Loucy (cell line): ENCODE measurements at regions not wholly inside any gene's neighbourhood (a gene's known extent, or its start where the extent isn't known, plus 50 kb on each side); places are given as distances from the start of the nearest gene placed in this dataset.

ENCODE experiments used
- H2AFZ ChIP-seq: fragments of 200-600 bp; sonication (generic); 2 replicates; pipeline ENCODE4 v1.6.0; 2016; ENCODE audit warnings: antibody characterized with exemption, mild to moderate bottlenecking, low read length, moderate library complexity
- H3F3A ChIP-seq: fragments of 200-600 bp; 2 replicates; pipeline ENCODE4 v1.6.0; 2016; ENCODE audit warnings: antibody characterized with exemption, low read depth, mild to moderate bottlenecking
- H3K27me3 ChIP-seq: fragments of 200-600 bp; sonication (generic); 2 replicates; pipeline ENCODE4 v1.6.1; 2014; ENCODE audit warnings: low read length, mild to moderate bottlenecking; ENCODE audit not compliant: insufficient read depth, poor library complexity, severe bottlenecking
- H3K36me3 ChIP-seq: fragments of 200-600 bp; sonication (generic); 2 replicates; pipeline ENCODE4 v1.6.1; 2016; ENCODE audit warnings: low read length; ENCODE audit not compliant: insufficient read depth
- H3K4me1 ChIP-seq: fragments of 200-600 bp; sonication (generic); 2 replicates; pipeline ENCODE4 v1.5.1; 2014; ENCODE audit warnings: low read length, mild to moderate bottlenecking; ENCODE audit not compliant: insufficient read depth, poor library complexity, severe bottlenecking
- H3K4me2 ChIP-seq: fragments of 200-600 bp; sonication (generic); 2 replicates; pipeline ENCODE4 v1.6.0; 2014; ENCODE audit warnings: antibody characterized with exemption, low read length, low read depth, mild to moderate bottlenecking; ENCODE audit not compliant: poor library complexity, severe bottlenecking
- H3K4me3 ChIP-seq: fragments of 200-600 bp; sonication (generic); 2 replicates; pipeline ENCODE4 v1.5.1; 2014; ENCODE audit warnings: low read length, mild to moderate bottlenecking, mixed read lengths; ENCODE audit not compliant: poor library complexity, severe bottlenecking
- H3K79me2 ChIP-seq: fragments of 200-600 bp; sonication (generic); 2 replicates; pipeline ENCODE4 v1.6.1; 2014; ENCODE audit warnings: low read length; ENCODE audit not compliant: insufficient read depth
- H3K9ac ChIP-seq: fragments of 200-600 bp; sonication (generic); 2 replicates; pipeline ENCODE4 v1.6.0; 2014; ENCODE audit warnings: mild to moderate bottlenecking, low read depth, low read length, moderate library complexity; ENCODE audit not compliant: poor library complexity, severe bottlenecking
- H3K9me2 ChIP-seq: fragments of 200-600 bp; sonication (generic); replicated peaks from 2 replicates; pipeline ENCODE4 v1.6.1; 2016; ENCODE audit warnings: low read depth, low read length, mixed read lengths
- H3K9me3 ChIP-seq: fragments of 200-600 bp; sonication (generic); 2 replicates; pipeline ENCODE4 v1.6.1; 2014; ENCODE audit warnings: mild to moderate bottlenecking, antibody characterized with exemption, low read length, low read depth; ENCODE audit not compliant: insufficient read depth
- H4K20me1 ChIP-seq: fragments of 200-600 bp; sonication (generic); 2 replicates; pipeline ENCODE4 v1.6.0; 2014; ENCODE audit warnings: antibody characterized with exemption, low read length, mild to moderate bottlenecking; ENCODE audit not compliant: insufficient read depth, poor library complexity, severe bottlenecking
- EZH2phosphoT487 ChIP-seq: fragments of 200-600 bp; IDR thresholded peaks from 2 replicates; pipeline ENCODE4 v1.6.1; 2018; ENCODE audit warnings: antibody characterized with exemption, mild to moderate bottlenecking, moderate library complexity, borderline replicate concordance
- TF ChIP-seq, protein P1 (sequence below): fragments of 200-600 bp; sonication (generic); conservative IDR thresholded peaks from 2 replicates; pipeline ENCODE4 v1.5.1; 2014; ENCODE audit warnings: mild to moderate bottlenecking, antibody characterized with exemption, low read length

DNA sequence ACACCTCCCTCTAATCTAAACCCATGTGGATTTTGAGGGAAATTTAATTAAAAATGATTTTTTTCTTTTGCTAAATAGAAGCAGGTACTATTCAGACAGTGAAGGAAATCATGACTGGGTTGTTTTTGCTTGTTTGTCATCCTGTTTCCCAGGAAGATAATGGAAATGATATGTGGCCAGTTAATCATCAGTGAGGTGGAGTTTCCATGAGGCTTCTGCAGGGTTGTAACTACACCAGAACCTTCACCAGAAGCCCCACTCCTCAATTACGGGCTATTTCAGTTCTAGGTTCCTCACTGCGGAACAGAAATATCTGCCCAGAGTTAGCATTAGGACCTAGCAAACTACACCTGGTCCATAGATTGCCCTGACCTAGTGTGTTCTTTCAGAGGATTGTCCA is 394.0 kb downstream of the DLEU7 start:
- Histone ChIP-seq H3K9me3 (no peaks in the 10 kb centered on the region), H4K20me1 (no peaks in the 10 kb centered on the region), H3K9me2 (no peaks in the 10 kb centered on the region), H3K4me2 (no peak overlapping the region), H3F3A (no peaks in the 10 kb centered on the region), H3K4me3 (no peak overlapping the region), H3K4me1 (peaks cover 7% of the 10 kb centered on the region), H2AFZ (no peak overlapping the region), H3K9ac (no peak overlapping the region), H3K36me3 (peaks cover 8% of the 10 kb centered on the region; the same call in 1 of the 2 replicates), H3K27me3 (no peaks in the 10 kb centered on the region), H3K79me2 (no peaks in the 10 kb centered on the region)
- no peak for TF ChIP-seq EZH2phosphoT487
- TF ChIP-seq, protein P1, sequence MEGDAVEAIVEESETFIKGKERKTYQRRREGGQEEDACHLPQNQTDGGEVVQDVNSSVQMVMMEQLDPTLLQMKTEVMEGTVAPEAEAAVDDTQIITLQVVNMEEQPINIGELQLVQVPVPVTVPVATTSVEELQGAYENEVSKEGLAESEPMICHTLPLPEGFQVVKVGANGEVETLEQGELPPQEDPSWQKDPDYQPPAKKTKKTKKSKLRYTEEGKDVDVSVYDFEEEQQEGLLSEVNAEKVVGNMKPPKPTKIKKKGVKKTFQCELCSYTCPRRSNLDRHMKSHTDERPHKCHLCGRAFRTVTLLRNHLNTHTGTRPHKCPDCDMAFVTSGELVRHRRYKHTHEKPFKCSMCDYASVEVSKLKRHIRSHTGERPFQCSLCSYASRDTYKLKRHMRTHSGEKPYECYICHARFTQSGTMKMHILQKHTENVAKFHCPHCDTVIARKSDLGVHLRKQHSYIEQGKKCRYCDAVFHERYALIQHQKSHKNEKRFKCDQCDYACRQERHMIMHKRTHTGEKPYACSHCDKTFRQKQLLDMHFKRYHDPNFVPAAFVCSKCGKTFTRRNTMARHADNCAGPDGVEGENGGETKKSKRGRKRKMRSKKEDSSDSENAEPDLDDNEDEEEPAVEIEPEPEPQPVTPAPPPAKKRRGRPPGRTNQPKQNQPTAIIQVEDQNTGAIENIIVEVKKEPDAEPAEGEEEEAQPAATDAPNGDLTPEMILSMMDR: no peak

DNA sequence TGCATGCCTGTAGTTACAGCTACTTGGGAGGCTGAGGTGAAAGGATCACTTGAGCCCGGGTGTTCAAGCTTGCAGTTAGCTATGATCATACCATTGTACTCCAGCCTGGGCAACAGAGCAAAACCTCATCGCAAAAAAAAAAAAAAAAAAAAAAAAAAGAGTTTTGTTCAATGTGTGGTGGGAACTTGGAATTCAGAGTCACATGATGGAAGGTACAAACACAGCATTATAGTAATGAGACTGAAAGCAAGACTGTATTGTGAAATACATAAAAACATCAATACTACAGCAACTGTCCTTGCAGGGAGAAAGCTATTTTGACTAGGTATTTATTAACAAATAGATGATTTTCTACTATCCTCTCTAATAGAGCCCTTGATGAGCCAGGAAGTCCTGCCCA is 393.2 kb downstream of the DLEU7 start:
- Histone ChIP-seq H3K9me2 (no peaks in the 10 kb centered on the region), H3K9me3 (no peaks in the 10 kb centered on the region), H3K36me3 (peaks cover 8% of the 10 kb centered on the region; the same call in 1 of the 2 replicates), H3K79me2 (no peaks in the 10 kb centered on the region), H4K20me1 (no peaks in the 10 kb centered on the region), H3K27me3 (no peaks in the 10 kb centered on the region), H3F3A (no peaks in the 10 kb centered on the region), H2AFZ (no peak overlapping the region), H3K9ac (no peak overlapping the region), H3K4me2 (no peak overlapping the region), H3K4me1 (peaks cover 7% of the 10 kb centered on the region), H3K4me3 (no peak overlapping the region)
- TF ChIP-seq, protein P1: no peak
- TF ChIP-seq EZH2phosphoT487: no peak

DNA sequence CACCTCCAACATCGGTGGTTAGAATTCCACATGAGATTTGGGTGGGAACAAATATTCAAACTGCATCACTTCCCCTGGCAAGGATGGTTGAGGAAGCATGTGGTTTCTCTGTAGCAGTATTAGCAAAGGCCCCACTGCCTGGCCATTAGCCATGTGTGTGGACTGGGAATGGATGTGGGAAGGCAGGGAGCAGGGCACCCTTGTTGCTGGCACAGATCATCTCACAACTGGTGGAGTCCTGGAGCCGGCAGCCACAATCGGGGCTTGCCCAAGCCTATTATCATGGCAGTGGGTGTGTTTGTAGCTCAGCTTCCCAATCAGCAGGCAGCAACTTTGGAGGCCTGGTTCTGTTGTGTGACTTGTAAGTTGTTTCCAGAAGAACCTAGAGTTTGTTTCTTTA is 391.9 kb downstream of the DLEU7 start:
- Histone ChIP-seq H3K79me2 (no peaks in the 10 kb centered on the region), H3K4me3 (no peak overlapping the region), H3F3A (no peaks in the 10 kb centered on the region), H3K4me2 (no peak overlapping the region), H2AFZ (no peak overlapping the region), H3K36me3 (peaks cover 8% of the 10 kb centered on the region; the same call in 1 of the 2 replicates), H3K9ac (no peak overlapping the region), H3K9me3 (no peaks in the 10 kb centered on the region), H3K4me1 (peaks cover 7% of the 10 kb centered on the region), H3K9me2 (no peaks in the 10 kb centered on the region), H3K27me3 (no peaks in the 10 kb centered on the region), H4K20me1 (no peaks in the 10 kb centered on the region)
- TF ChIP-seq, protein P1: no peak
- no peak for TF ChIP-seq EZH2phosphoT487
